K562 (cell line): ENCODE measurements at regions not wholly inside any gene's neighbourhood (a gene's known extent, or its start where the extent isn't known, plus 50 kb on each side); places are given as distances from the start of the nearest gene placed in this dataset.

Source experiments
- ATAC-seq: fragments of 200-7000 bp; cut with Tn5 transposase; 3 replicates; pipeline ENCODE4 v1.9.1; 2020; ENCODE audit warnings: moderate library complexity
- BruUV-seq: library from RNA; stranded (reverse); fragments of 400-500 nt; replicated peaks from 2 replicates; lab custom pipeline; 2021; lab: Mats Ljungman, UMichigan
- CTCF ChIA-PET: fragments of 300-600 bp; formaldehyde crosslinking; extraction: SDS; loops from one replicate; lab custom pipeline; 2021; ENCODE audit warnings: low intra/inter-chr PET ratio; lab: Yijun Ruan, JAX
- POLR2A ChIA-PET: fragments of 300-600, 350-650 bp; sonication (Branson Sonifier 250); formaldehyde crosslinking; extraction: SDS; loops from one replicate; lab custom pipeline; 2021; ENCODE audit warnings: antibody characterized with exemption, inconsistent platforms; lab: Yijun Ruan, JAX
- DNase-seq, 4 experiments: peaks; one replicate each; pipeline versions ENCODE4 v3.0.0 to v3.0.0-alpha.2; 2011 to 2018; ENCODE audit warnings: low spot score in 3 of 4, mixed read lengths in 3 of 4; ENCODE audit errors: extremely low read depth in 1 of 4
- FAIRE-seq: peaks from 2 replicates; lab custom pipeline; 2011; peaks lifted over from hg19 to GRCh38; lab: Jason Lieb, UNC
- H2AFZ ChIP-seq: 2 replicates; pipeline ENCODE4 v1.6.0; 2011; ENCODE audit warnings: low read depth, low read length, control low read depth, inconsistent platforms
- H3K27ac ChIP-seq: fragments of 200-600 bp; 3 replicates; pipeline ENCODE4 v1.8.0; 2011; ENCODE audit warnings: low read depth, mild to moderate bottlenecking, control low read depth, inconsistent platforms, low read length, moderate library complexity, mixed read lengths; ENCODE audit errors: extremely low read depth
- H3K27me3 ChIP-seq, 2 experiments: fragments of 300-600 bp in 1 of 2; 2 replicates in 1 of 2; 3 replicates in 1 of 2; pipeline versions ENCODE4 v1.6.0 to v1.8.0; 2011; ENCODE audit warnings: inconsistent platforms in 2 of 2, low read length in 2 of 2, mild to moderate bottlenecking in 1 of 2, mixed read lengths in 1 of 2, moderate library complexity in 1 of 2; ENCODE audit not compliant: control insufficient read depth in 2 of 2, insufficient read depth in 2 of 2
- H3K36me3 ChIP-seq: fragments of 300-600 bp; 3 replicates; pipeline ENCODE4 v1.8.0; 2011; ENCODE audit warnings: mild to moderate bottlenecking, low read length, inconsistent platforms; ENCODE audit not compliant: control insufficient read depth, insufficient read depth
- H3K4me1 ChIP-seq, 2 experiments: fragments of 200-600 bp in 1 of 2; replicated peaks in 1 of 2; 2 replicates in 1 of 2; 3 replicates in 1 of 2; pipeline versions ENCODE4 v1.5.1 to v1.8.0; 2011; ENCODE audit warnings: inconsistent platforms in 2 of 2, low read length in 2 of 2, mild to moderate bottlenecking in 1 of 2, mixed read lengths in 1 of 2, moderate library complexity in 1 of 2; ENCODE audit not compliant: control insufficient read depth in 2 of 2, insufficient read depth in 2 of 2
- H3K4me2 ChIP-seq: 2 replicates; pipeline ENCODE4 v1.6.1; 2011; ENCODE audit warnings: low read length, control low read depth, inconsistent platforms, mixed read lengths; ENCODE audit not compliant: insufficient read depth
- H3K4me3 ChIP-seq: fragments of 200-600 bp; sonication (generic), shearing (Covaris generic); 2 replicates; pipeline ENCODE4 v1.5.1; 2016; ENCODE audit warnings: control low read depth, inconsistent platforms
- H3K79me2 ChIP-seq: fragments of 200-600 bp; 3 replicates; pipeline ENCODE4 v1.8.0; 2011; ENCODE audit warnings: low read length, inconsistent platforms; ENCODE audit not compliant: control insufficient read depth, insufficient read depth
- H3K9ac ChIP-seq, 2 experiments: 2 replicates each; pipeline versions ENCODE4 v1.6.0 to v1.6.1; 2011; ENCODE audit warnings: low read depth in 2 of 2, low read length in 2 of 2, control low read depth in 1 of 2, inconsistent platforms in 1 of 2, mild to moderate bottlenecking in 1 of 2, mixed read lengths in 1 of 2; ENCODE audit not compliant: insufficient read depth in 1 of 2
- H3K9me1 ChIP-seq: one replicate; pipeline ENCODE4 v1.6.0; 2011; ENCODE audit warnings: inconsistent platforms, mild to moderate bottlenecking, low read length, moderate library complexity; ENCODE audit not compliant: control insufficient read depth, insufficient read depth
- H3K9me3 ChIP-seq: replicated peaks from 2 replicates; pipeline ENCODE4 v1.5.1; 2011; ENCODE audit warnings: low read depth, low read length, inconsistent platforms; ENCODE audit not compliant: control insufficient read depth, insufficient read depth
- H4K20me1 ChIP-seq: replicated peaks from 2 replicates; pipeline ENCODE4 v1.6.1; 2011; ENCODE audit warnings: low read length, inconsistent platforms, mixed read lengths; ENCODE audit not compliant: control insufficient read depth, insufficient read depth
- BRD4 ChIP-seq: fragments of 200-600 bp; sonication (generic); IDR thresholded peaks from 2 replicates; pipeline ENCODE4 v1.6.1; 2017; ENCODE audit warnings: inconsistent platforms
- MCM2 ChIP-seq: fragments of 450-650 bp; IDR thresholded peaks from 2 replicates; pipeline ENCODE4 v1.6.1; 2017; ENCODE audit warnings: low read depth, mild to moderate bottlenecking
- PPARD ChIP-seq: fragments of 250-450 bp; sonication (Bioruptor Pico); IDR thresholded peaks from 2 replicates; pipeline ENCODE4 v1.8.0; 2022; ENCODE audit warnings: inconsistent platforms, mild to moderate bottlenecking, moderate library complexity
- RUNX1 ChIP-seq: sonication (generic); IDR thresholded peaks from 2 replicates; pipeline ENCODE4 v1.6.1; 2016; ENCODE audit warnings: antibody characterized with exemption, low read depth
- ZBTB40 ChIP-seq, 2 experiments: fragments of 450-650 bp in 1 of 2; sonication (generic) in 1 of 2; formaldehyde crosslinking in 1 of 2; IDR thresholded peaks; 2 replicates each; pipeline versions ENCODE4 v1.7.1 to v1.9.0; 2016 to 2022; ENCODE audit warnings: inconsistent platforms in 1 of 2, mild to moderate bottlenecking in 1 of 2, missing genetic modification reagents in 1 of 2
- WGBS: fragments of 100-300 bp; shearing (Covaris generic); methylation state at CpG from one replicate; pipeline ENCODE4 v1.1.6; 2016; ENCODE audit warnings: low coverage, mixed read lengths; ENCODE audit not compliant: insufficient coverage; ENCODE audit errors: missing lambda C conversion rate; 5-methylcytosine and 5-hydroxymethylcytosine counted together
- in situ Hi-C: fragments of 300-500 bp; cut with MboI; formaldehyde crosslinking; loops from 4 replicates; pipeline ENCODE4 v1.15.0; 2018; ENCODE audit warnings: inconsistent platforms, mixed read lengths
- intact Hi-C: fragments of 100-400 bp; cut with micrococcal nuclease; formaldehyde crosslinking; loops from 2 replicates; pipeline ENCODE4 v1.14.2; 2022

GRCh38 chr6:147722158-147722557 lies 213.7 kb downstream of the SAMD5 start:
- H3K79me2 ChIP-seq = peaks cover 13% of the 10 kb centered on the region
- CTCF ChIA-PET = no interaction called here
- H3K36me3 ChIP-seq = no peaks in the 10 kb centered on the region; the same call in 2 of the 3 replicates

More at GRCh38 chr6:147722158-147722557, 213.7 kb downstream of the SAMD5 start:
- TF ChIP-seq RUNX1 (no peak), ZBTB40 (IDR thresholded peaks at IDR 0.05) (no peak), ZBTB40 (CRISPR knock-in tag; IDR thresholded peaks at IDR 0.05) (no peak), MCM2 (no peak), PPARD (CRISPR knock-in tag) (no peak), BRD4 (no peak)
- POLR2A ChIA-PET = interaction anchor here (1.5 kb wide), 1 partner anchor 14 kb away, joined by 3 read pairs; no protein-coding TSS in a partner anchor
- Histone ChIP-seq H3K4me1 (peaks cover 0 to 3% of the 10 kb centered on the region in 2 experiments; a peak in 1 of 5 replicates), H3K9ac (no peak overlapping the region), H4K20me1 (no peaks in the 10 kb centered on the region), H2AFZ (no peak overlapping the region), H3K4me3 (no peak overlapping the region), H3K4me2 (no peak overlapping the region), H3K27me3 (no peaks in the 10 kb centered on the region), H3K9me1 (no peaks in the 10 kb centered on the region), H3K27ac (no peak overlapping the region), H3K9me3 (peaks cover 2% of the 10 kb centered on the region)
- in situ Hi-C loops = no loop called here
- WGBS = 74% methylated on average over 4 of the region's 4 CpGs
- FAIRE-seq (no peak), ATAC-seq (no peak), DNase-seq (no peak)
- BruUV-seq = no TSS peak
- intact Hi-C loops = loop anchor here (10.0 kb wide), 1 partner anchor 217 kb away; the partner anchor contains the start of gene SAMD5
